ENCODE measurements at regions not wholly inside any gene's neighbourhood (a gene's known extent, or its start where the extent isn't known, plus 50 kb on each side); places are given as distances from the start of the nearest gene placed in this dataset.

DNA sequence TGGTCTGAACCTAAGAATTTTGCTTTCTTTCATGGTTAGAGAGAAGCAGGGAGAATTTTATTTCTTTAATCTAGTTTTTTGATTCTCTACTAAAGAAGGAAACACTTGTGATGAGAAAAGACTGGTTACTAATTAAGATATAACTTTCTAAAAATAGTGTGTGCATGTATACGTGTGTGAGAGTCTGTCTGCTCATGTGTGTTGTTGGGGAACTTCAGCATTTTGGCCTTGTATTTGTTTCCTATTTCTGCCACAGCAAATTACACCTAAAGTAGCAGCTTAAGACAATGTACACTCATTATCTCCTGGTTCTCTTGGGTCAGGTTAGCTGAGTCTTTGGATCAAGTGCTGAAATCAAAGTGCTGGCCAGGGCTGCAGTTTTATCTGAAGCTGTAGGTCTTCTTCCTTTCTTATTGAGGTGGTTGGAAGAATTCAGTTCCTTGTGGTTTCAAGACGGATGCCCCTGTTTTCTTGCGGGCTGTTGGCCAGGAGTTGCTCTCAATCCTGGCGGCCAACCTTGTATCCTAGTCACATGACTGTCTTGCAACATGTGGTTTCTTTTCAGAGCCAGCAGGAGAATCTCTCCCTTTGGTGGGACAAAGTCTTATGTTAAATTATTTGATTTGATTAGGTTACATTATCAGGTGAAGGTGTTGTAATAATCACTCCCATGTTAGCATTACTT is 188.4 kb upstream of the CLNK start:
- TF ChIP-seq EP400 (IDR thresholded peaks at IDR 0.05) = no peak
- TF ChIP-seq, protein P1, sequence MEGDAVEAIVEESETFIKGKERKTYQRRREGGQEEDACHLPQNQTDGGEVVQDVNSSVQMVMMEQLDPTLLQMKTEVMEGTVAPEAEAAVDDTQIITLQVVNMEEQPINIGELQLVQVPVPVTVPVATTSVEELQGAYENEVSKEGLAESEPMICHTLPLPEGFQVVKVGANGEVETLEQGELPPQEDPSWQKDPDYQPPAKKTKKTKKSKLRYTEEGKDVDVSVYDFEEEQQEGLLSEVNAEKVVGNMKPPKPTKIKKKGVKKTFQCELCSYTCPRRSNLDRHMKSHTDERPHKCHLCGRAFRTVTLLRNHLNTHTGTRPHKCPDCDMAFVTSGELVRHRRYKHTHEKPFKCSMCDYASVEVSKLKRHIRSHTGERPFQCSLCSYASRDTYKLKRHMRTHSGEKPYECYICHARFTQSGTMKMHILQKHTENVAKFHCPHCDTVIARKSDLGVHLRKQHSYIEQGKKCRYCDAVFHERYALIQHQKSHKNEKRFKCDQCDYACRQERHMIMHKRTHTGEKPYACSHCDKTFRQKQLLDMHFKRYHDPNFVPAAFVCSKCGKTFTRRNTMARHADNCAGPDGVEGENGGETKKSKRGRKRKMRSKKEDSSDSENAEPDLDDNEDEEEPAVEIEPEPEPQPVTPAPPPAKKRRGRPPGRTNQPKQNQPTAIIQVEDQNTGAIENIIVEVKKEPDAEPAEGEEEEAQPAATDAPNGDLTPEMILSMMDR (IDR thresholded peaks at IDR 0.05 in 2 of 3, conservative IDR thresholded peaks at IDR 0.05 in 1 of 3; ENCODE audit: insufficient read depth in 2 of 3, low read depth in 1 of 3, low read length in 3 of 3) = no peak
- TF ChIP-seq ZNF239 (CRISPR knock-in tag; IDR thresholded peaks at IDR 0.05) = no peak
- TF ChIP-seq, protein P2, sequence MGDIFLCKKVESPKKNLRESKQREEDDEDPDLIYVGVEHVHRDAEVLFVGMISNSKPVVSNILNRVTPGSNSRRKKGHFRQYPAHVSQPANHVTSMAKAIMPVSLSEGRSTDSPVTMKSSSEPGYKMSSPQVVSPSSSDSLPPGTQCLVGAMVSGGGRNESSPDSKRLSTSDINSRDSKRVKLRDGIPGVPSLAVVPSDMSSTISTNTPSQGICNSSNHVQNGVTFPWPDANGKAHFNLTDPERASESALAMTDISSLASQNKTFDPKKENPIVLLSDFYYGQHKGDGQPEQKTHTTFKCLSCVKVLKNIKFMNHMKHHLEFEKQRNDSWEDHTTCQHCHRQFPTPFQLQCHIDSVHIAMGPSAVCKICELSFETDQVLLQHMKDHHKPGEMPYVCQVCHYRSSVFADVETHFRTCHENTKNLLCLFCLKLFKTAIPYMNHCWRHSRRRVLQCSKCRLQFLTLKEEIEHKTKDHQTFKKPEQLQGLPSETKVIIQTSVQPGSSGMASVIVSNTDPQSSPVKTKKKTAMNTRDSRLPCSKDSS (IDR thresholded peaks at IDR 0.05; ENCODE audit: low read depth, partially characterized antibody) = no peak
- TF ChIP-seq NFIC (IDR thresholded peaks at IDR 0.05) = no peak
- TF ChIP-seq, protein P3, sequence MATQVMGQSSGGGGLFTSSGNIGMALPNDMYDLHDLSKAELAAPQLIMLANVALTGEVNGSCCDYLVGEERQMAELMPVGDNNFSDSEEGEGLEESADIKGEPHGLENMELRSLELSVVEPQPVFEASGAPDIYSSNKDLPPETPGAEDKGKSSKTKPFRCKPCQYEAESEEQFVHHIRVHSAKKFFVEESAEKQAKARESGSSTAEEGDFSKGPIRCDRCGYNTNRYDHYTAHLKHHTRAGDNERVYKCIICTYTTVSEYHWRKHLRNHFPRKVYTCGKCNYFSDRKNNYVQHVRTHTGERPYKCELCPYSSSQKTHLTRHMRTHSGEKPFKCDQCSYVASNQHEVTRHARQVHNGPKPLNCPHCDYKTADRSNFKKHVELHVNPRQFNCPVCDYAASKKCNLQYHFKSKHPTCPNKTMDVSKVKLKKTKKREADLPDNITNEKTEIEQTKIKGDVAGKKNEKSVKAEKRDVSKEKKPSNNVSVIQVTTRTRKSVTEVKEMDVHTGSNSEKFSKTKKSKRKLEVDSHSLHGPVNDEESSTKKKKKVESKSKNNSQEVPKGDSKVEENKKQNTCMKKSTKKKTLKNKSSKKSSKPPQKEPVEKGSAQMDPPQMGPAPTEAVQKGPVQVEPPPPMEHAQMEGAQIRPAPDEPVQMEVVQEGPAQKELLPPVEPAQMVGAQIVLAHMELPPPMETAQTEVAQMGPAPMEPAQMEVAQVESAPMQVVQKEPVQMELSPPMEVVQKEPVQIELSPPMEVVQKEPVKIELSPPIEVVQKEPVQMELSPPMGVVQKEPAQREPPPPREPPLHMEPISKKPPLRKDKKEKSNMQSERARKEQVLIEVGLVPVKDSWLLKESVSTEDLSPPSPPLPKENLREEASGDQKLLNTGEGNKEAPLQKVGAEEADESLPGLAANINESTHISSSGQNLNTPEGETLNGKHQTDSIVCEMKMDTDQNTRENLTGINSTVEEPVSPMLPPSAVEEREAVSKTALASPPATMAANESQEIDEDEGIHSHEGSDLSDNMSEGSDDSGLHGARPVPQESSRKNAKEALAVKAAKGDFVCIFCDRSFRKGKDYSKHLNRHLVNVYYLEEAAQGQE (IDR thresholded peaks at IDR 0.05; ENCODE audit: borderline replicate concordance) = no peak
- TF ChIP-seq, protein P3 (CRISPR knock-in tag; IDR thresholded peaks at IDR 0.05; ENCODE audit: low read depth) = no peak
- no peak for TF ChIP-seq JUNB (CRISPR knock-in tag; conservative IDR thresholded peaks at IDR 0.05)
- TF ChIP-seq, protein P4, sequence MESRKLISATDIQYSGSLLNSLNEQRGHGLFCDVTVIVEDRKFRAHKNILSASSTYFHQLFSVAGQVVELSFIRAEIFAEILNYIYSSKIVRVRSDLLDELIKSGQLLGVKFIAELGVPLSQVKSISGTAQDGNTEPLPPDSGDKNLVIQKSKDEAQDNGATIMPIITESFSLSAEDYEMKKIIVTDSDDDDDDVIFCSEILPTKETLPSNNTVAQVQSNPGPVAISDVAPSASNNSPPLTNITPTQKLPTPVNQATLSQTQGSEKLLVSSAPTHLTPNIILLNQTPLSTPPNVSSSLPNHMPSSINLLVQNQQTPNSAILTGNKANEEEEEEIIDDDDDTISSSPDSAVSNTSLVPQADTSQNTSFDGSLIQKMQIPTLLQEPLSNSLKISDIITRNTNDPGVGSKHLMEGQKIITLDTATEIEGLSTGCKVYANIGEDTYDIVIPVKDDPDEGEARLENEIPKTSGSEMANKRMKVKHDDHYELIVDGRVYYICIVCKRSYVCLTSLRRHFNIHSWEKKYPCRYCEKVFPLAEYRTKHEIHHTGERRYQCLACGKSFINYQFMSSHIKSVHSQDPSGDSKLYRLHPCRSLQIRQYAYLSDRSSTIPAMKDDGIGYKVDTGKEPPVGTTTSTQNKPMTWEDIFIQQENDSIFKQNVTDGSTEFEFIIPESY (CRISPR knock-in tag; IDR thresholded peaks at IDR 0.05) = no peak
- TF ChIP-seq SETDB1 (IDR thresholded peaks at IDR 0.05; ENCODE audit: low read length) = no peak
- no peak for TF ChIP-seq SRSF1 (IDR thresholded peaks at IDR 0.05; ENCODE audit: low read depth, low read length)
- TF ChIP-seq RBBP5 (IDR thresholded peaks at IDR 0.05; ENCODE audit: borderline replicate concordance, insufficient read depth, low read length, poor library complexity, severe bottlenecking) = no peak
- TF ChIP-seq, protein P5, sequence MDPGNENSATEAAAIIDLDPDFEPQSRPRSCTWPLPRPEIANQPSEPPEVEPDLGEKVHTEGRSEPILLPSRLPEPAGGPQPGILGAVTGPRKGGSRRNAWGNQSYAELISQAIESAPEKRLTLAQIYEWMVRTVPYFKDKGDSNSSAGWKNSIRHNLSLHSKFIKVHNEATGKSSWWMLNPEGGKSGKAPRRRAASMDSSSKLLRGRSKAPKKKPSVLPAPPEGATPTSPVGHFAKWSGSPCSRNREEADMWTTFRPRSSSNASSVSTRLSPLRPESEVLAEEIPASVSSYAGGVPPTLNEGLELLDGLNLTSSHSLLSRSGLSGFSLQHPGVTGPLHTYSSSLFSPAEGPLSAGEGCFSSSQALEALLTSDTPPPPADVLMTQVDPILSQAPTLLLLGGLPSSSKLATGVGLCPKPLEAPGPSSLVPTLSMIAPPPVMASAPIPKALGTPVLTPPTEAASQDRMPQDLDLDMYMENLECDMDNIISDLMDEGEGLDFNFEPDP (CRISPR knock-in tag; IDR thresholded peaks at IDR 0.05) = no peak
- TF ChIP-seq ZNF41 (CRISPR knock-in tag; conservative IDR thresholded peaks at IDR 0.05) = no peak
